ENCODE measurements at regions not wholly inside any gene's neighbourhood (a gene's known extent, or its start where the extent isn't known, plus 50 kb on each side); places are given as distances from the start of the nearest gene placed in this dataset.

GRCh38 chr7:130912862-130913638 lies 179.0 kb upstream of the KLF14 start:
- peak; percentile 69 for DNase-seq (ENCODE audit: low read depth)

- DNase-seq (ENCODE audit: low read depth), result no peak
Observed at GRCh38 chr7:130913639-130914553, 179.9 kb upstream of the KLF14 start.

GRCh38 chr7:130914554-130915294 lies 180.7 kb upstream of the KLF14 start:
- no peak for DNase-seq (ENCODE audit: low read depth)

DNA sequence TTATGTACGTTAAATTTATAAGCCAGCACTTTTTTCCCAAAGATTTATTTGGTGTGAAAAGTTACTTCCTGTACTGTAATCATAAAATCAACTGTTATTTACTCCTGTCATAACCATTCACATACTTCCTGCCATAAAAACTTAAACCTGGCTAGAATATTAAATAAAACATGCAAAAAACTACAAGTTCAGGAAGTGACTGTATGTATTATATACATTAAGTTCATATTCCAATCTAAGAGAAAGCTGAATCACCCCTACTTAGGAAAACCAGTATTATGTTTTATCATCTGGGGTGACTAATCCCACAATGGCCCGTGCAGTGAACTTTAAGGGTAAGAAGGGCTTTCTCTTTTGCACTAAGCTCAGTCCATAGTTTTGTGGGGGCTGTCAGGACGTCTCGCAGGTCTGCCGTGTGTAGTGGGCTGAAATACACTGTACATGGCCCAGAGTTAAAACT lies 183.7 kb upstream of the KLF14 start:
- DNase-seq (ENCODE audit: low read depth), result no peak

DNA sequence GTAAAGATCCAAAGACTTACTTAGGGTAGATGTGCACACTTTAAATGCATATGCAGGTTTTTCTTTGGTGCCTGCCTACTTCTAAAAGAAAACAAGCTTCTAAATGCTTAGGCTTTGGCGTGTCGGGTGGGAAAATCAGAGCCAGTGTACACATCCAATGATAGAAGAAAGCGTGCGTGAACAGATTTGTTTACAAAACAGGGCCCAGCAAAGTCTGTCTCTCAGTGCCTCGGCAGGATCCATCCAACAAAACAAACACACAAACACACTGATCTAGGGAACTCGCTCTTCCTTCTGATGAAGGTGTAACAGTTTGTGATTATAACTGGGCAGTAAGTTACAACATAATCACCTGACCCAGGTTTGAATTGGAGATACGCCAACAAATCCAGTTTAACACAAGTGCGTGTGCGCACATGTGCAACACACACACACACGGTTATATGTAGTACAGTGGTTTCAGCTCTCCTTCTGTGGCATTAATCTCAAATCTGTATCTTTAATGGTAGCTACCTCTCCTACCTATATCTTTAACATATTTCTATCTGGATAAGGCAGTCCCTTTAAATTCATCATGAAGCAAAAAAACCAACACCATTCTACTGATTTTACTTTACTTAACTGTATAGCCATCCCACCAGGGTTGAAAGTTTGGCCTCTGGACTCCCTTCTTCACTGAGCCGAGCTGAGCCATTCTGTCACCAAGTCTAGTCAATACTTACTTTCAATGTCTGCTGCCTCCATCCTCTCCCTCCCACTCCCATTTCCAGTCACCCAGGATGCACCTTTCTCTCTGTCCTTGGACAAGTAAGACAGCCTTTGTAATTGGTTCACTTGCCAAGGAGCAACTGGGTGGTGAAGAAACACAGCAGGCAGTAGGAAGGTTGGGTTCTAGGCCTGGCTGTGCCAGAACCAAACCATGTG lies 184.4 kb upstream of the KLF14 start:
- no peak for DNase-seq (ENCODE audit: low read depth)

DNA sequence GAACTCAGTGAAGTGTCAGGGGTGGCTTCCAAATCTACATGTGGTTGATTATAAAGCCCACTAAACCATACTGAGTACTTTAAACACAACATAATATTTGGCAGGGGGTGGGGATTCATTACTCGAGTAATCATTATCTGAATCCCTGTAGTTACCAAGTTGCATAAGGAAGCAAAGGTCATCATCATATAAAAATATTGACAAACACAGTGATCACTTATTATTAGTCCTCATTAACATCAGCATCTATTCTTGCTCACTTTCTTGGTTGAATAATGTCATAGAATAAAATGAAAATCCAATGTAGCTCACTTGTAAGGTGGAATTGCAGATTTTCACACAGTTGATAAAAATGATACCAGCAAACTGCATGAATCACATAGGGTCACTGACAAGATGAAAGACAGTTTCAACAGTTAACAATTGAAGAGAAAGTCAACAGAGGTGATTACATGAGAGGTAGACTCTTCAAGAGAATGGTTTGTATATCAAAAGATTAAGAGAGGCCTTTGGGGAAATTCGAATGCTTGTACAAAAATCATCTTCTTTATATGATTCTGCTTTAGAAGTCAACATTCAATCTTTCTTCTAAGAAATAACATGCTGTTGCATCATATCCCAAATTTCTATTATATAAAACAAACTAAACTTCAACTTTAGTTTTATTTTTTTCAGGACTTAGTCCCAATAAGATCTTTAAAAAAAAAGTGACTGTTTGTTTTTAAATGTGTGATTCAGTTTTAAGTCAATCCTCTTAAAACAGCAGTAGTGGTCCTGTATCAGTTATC lies 185.5 kb upstream of the KLF14 start:
- DNase-seq (ENCODE audit: low read depth), result no peak

DNA sequence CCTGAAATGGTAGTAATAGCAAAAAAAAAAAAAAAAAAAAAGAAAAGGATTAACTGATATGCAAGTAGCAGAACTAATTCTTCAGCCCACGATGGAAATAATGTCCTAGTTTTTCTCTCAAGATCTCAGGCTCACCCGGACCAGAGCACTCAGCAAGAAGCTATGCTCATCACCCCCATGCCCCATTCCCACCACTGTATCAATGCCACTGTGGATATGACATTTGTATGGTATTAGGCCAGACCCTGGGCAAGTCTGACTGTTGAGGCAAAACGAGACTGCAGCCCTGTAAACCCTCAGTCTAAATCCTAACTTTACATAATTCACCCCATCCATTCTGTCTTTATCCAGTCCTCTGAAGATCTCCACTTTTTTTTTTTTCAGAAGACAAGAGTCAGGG lies 186.1 kb upstream of the KLF14 start:
- no peak for DNase-seq (ENCODE audit: low read depth)

DNA sequence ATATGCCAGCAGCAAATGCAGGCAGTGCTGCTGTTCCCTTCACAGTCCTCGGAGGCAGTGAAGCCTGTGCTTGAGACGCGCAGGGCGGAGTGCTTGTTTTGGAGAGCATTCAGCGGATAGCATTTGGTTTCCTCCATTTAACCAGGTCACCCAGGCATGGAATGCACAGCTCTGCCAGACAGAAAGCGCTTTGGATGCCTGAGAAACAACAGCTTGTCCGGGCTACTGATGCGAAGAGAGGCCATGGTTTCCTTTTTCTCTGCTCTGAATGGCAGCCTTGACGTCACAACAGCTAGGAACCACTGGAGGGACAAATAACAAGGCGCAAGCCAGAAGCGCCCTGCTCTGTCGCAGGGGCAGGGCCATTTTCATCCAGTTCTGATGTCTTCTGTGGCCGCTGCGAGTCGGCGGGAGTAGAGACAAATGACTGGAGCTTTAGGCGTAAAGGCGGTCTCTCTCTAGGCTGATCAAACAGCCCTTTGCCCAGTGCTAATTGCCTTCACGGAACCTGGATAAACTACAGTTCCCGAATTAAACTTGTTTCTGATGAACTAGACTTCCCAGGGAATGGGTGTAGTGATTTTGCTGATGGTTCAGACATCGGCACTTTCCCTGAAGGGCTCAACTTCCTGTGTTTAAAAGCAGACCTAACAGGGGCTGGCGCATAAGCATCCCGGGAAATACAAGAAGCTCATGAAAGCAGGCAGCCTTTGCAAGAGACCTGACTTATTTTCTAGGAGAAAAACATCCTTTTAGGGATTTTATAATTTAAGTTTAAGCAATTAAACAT lies 187.6 kb upstream of the KLF14 start:
- no peak for DNase-seq (ENCODE audit: low read depth)

DNA sequence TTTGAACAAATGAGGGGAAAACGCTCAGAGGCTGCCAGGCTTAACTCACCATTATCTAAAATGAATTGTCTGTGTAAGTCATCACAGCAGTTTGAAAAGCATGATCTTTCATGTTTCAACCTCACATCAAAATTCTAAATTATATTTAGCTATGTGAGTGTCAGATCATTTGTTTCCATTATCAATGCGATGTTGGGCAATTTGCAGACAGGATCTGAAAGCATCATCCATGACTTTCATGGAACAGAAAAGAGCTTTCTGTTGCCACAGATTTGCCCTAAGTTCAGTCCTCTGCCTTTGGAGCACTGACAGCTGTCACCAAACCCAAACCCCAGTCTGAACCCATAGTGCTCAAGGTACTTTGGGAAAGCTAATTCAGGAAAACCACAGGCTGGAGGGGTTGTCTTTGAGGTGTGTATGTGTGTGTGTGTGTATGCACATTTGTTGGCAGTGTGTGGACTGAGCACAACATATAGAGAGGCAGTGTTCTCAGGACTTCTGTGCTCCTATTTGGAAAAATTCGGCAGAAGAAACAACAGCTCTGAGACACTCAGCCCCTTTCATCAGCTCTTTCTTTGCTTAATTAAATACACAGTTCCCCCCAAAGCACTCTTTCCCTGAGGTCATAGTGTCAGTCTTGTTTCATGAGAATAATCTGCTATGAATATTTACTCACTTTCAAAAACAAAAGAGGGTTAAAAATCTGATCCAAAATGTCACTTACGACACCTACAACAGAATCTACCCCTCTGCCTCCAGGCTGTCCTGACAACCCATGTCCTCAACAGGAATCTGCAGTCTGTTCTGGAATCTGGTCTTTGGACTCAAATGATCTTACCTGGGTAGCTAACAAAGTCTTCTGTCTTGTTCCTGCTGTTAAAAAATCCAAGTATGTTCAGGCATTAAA lies 188.5 kb upstream of the KLF14 start:
- no peak for DNase-seq (ENCODE audit: low read depth)

GRCh38 chr7:130923365-130923764 lies 189.4 kb upstream of the KLF14 start:
- no peak for DNase-seq (ENCODE audit: low read depth)

DNA sequence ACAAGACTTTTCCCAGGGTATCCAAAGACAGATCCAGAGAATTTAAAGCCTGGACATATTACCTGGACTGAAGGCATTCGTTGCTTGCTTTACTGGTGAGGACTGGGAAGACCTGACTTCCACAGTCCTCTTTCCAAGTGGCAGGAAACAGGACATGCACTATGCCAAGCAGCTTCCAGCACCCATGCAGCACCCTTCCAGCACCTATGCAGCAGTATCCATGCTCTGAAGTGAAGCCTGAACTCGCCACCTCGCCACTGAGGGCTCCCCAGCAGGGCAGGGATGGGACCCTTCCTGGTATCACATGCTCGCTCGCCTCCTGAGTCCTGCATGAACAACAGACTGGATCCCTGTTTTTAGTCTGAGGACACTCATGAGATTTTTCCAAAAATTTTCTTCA lies 189.9 kb upstream of the KLF14 start:
- no peak for DNase-seq (ENCODE audit: low read depth)

- no peak for DNase-seq (ENCODE audit: low read depth)
Observed at GRCh38 chr7:130925136-130925794, 191.3 kb upstream of the KLF14 start.

DNA sequence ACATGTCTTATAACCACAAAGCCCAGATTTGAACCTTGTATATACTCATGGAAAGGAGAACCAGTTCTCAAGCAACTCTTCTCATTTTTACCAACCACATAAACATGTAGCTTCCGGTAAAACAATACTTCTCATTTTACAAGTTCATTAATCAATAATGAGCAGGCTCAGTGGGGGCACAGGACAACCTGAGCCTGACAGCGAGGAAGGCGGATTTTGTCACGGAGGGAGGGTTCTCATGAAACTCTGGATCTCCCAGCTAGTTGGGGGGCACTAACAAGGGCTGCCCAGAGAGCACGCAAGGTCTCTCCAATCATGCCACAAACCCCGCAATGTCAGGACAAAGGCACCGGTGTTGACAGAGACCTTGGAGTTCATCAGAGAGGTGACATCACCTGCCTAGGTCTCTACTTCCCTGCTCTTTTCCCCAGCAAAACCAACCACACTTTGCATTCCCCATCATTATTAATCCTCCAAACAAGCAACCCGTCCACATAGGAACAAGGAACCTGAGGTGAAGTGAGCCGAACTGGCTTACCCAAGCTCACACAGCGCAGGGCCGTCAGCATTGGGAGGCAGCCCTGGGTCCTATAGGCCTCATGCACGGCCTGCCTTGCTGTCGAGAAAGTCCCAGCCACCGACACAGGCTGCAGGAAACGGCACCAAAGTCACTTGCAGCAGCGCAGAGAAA lies 192.1 kb upstream of the KLF14 start:
- DNase-seq (ENCODE audit: low read depth), result no peak

GRCh38 chr7:130927062-130927461 lies 193.1 kb upstream of the KLF14 start:
- no peak for DNase-seq (ENCODE audit: low read depth)

DNA sequence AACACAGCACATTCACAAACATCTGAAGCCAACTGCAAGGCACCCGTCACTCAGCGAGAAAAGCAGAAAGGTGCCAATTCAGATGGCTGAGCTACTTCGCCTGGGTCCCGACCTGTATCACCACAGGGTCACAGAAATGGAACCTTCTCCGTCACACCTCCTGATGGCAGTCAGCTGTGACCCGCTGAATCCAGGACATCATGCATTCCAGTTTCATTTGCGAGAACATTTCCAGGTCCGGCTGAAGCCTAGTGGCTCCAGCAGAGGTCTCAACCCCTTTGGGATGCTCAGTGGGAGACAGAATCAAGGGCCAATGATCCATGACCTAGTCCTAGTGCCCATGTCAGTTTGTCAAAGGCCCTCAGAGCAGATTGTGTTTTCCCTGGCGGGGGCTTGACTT lies 193.6 kb upstream of the KLF14 start:
- DNase-seq (ENCODE audit: low read depth), result no peak

DNA sequence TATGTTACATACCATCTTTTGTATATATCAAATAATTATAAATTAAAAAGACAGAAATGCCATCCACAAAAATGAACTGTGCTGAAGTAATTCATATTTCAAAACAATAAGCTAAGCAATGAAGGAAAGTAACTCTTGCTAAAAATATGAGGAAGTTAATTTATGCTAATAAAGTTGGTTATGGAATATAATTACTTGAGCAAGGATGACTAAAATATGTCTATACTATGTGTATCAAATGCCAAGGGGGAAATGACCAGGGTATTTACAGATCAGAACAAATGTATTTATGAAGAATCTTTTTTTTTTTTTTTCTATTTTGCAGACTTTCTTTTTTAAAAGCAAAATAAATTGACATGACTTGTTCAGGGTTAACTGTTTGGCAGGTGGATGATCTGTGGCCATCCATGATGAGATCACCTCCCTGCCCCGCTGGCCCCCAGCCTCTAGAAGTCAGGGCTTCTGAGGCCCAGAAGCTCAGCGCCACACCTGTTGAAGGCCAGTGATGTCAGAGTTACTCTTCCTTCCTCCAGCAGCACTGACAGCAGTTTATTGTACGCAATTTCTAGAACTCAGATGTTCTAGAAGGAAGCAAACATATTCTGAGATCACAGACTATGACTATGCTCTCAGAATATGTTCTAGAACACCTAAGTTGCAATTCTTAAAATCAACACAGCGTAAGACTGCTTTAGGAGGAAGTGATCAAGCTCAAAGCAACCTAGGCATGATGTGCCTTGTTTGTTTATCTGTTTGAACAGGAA lies 196.1 kb upstream of the KLF14 start:
- no peak for DNase-seq (ENCODE audit: low read depth)

- DNase-seq (ENCODE audit: low read depth), result no peak
Observed at GRCh38 chr7:130930681-130931080, 196.7 kb upstream of the KLF14 start.

Measured in stimulated activated CD8-positive, alpha-beta memory T cell treated with anti-CD3 and anti-CD28 coated beads, Interleukin-12 subunit alpha, Interleukin-12 subunit beta, amount 100 ng/mL, for 4 hours (primary cell).